Neuronal stem cell (in vitro differentiated cells): ENCODE measurements at regions not wholly inside any gene's neighbourhood (a gene's known extent, or its start where the extent isn't known, plus 50 kb on each side); places are given as distances from the start of the nearest gene placed in this dataset.
A peak's percentile ranks its signal among the peaks of the same experiment; 100 is the strongest.
"Not testable (repeated sequence)": the region's sequence is repeated elsewhere in the genome, so short reads cannot be mapped to it uniquely, and the experiment has no call there.

Experiments used
- DNase-seq: peaks from one replicate; pipeline ENCODE4 v3.0.0-alpha.2; 2013; ENCODE audit warnings: low spot score
- H2AFZ ChIP-seq: one replicate; pipeline ENCODE4 v1.6.1; 2013; ENCODE audit warnings: mild to moderate bottlenecking, low read length, inconsistent platforms
- H2AK5ac ChIP-seq: 2 replicates; pipeline ENCODE4 v1.6.1; 2013; ENCODE audit warnings: low read depth, mild to moderate bottlenecking, inconsistent platforms, low read length, moderate library complexity, mixed read lengths
- H2BK120ac ChIP-seq: 2 replicates; pipeline ENCODE4 v1.6.1; 2013; ENCODE audit warnings: low read depth, mild to moderate bottlenecking, inconsistent platforms, low read length, moderate library complexity, mixed read lengths
- H2BK12ac ChIP-seq: one replicate; pipeline ENCODE4 v1.6.1; 2013; ENCODE audit warnings: low read length, inconsistent platforms
- H2BK15ac ChIP-seq: 2 replicates; pipeline ENCODE4 v1.6.1; 2013; ENCODE audit warnings: mild to moderate bottlenecking, low read length, inconsistent platforms, mixed read lengths
- H2BK5ac ChIP-seq: one replicate; pipeline ENCODE4 v1.6.1; 2013; ENCODE audit warnings: inconsistent platforms, mild to moderate bottlenecking, low read length, moderate library complexity
- H3K14ac ChIP-seq: one replicate; pipeline ENCODE4 v1.6.1; 2013; ENCODE audit warnings: low read length, inconsistent platforms
- H3K18ac ChIP-seq: 2 replicates; pipeline ENCODE4 v1.6.1; 2013; ENCODE audit warnings: low read length, inconsistent platforms
- H3K23ac ChIP-seq: 2 replicates; pipeline ENCODE4 v1.6.1; 2013; ENCODE audit warnings: low read depth, mild to moderate bottlenecking, mixed read lengths, low read length, inconsistent platforms; ENCODE audit not compliant: poor library complexity
- H3K27ac ChIP-seq: replicated peaks from 3 replicates; pipeline ENCODE4 v1.5.1; 2013; ENCODE audit warnings: low read length, inconsistent platforms
- H3K27me3 ChIP-seq, 3 experiments: 2 replicates each; pipeline ENCODE4 v1.6.1; 2013; ENCODE audit warnings: low read length in 3 of 3, mild to moderate bottlenecking in 2 of 3, inconsistent platforms in 1 of 3, low read depth in 1 of 3, mixed read lengths in 1 of 3, moderate library complexity in 1 of 3; ENCODE audit not compliant: control insufficient read depth in 3 of 3, insufficient read depth in 3 of 3
- H3K36me3 ChIP-seq, 2 donors: replicated peaks in 1 of 2; 2 replicates each; pipeline ENCODE4 v1.6.1; 2013; ENCODE audit warnings: low read length in 2 of 2; ENCODE audit not compliant: control insufficient read depth in 2 of 2, insufficient read depth in 2 of 2
- H3K4ac ChIP-seq: 2 replicates; pipeline ENCODE4 v1.6.1; 2013; ENCODE audit warnings: inconsistent platforms, mild to moderate bottlenecking, low read length, moderate library complexity
- H3K4me1 ChIP-seq, 2 donors: 1 replicate in 1 of 2; 2 replicates in 1 of 2; pipeline ENCODE4 v1.6.1; 2013; ENCODE audit warnings: low read length in 2 of 2, low read depth in 1 of 2; ENCODE audit not compliant: control insufficient read depth in 2 of 2, insufficient read depth in 1 of 2
- H3K4me2 ChIP-seq: one replicate; pipeline ENCODE4 v1.6.1; 2013; ENCODE audit warnings: mild to moderate bottlenecking, low read length, inconsistent platforms; ENCODE audit not compliant: insufficient read depth, poor library complexity, severe bottlenecking
- H3K4me3 ChIP-seq, 2 donors: 2 replicates each; pipeline ENCODE4 v1.5.1; 2013; ENCODE audit warnings: low read length in 2 of 2, mild to moderate bottlenecking in 2 of 2, inconsistent platforms in 1 of 2, moderate library complexity in 1 of 2
- H3K79me1 ChIP-seq: one replicate; pipeline ENCODE4 v1.6.1; 2013; ENCODE audit warnings: low read depth, mild to moderate bottlenecking, inconsistent platforms, low read length, moderate library complexity
- H3K9ac ChIP-seq: one replicate; pipeline ENCODE4 v1.6.1; 2013; ENCODE audit warnings: mild to moderate bottlenecking, low read depth, low read length, inconsistent platforms; ENCODE audit not compliant: poor library complexity
- H3K9me3 ChIP-seq, 2 donors: replicated peaks in 1 of 2; 2 replicates each; pipeline versions ENCODE3 to v1.6.1; 2013; ENCODE audit warnings: low read length in 2 of 2, mild to moderate bottlenecking in 2 of 2, inconsistent platforms in 1 of 2, low read depth in 1 of 2, mixed read lengths in 1 of 2, moderate library complexity in 1 of 2; ENCODE audit not compliant: control insufficient read depth in 2 of 2, insufficient read depth in 1 of 2
- H4K8ac ChIP-seq: one replicate; pipeline ENCODE4 v1.6.1; 2013; ENCODE audit warnings: low read depth, mild to moderate bottlenecking, inconsistent platforms, low read length, moderate library complexity
- H4K91ac ChIP-seq: one replicate; pipeline ENCODE4 v1.6.1; 2013; ENCODE audit warnings: low read length, low read depth, mild to moderate bottlenecking, inconsistent platforms; ENCODE audit not compliant: poor library complexity
- WGBS, 2 donors: extraction: QIAGEN DNeasy Blood & Tissue Kit; methylation state at CpG; one replicate each; pipeline ENCODE4 v1.1.7; 2013; ENCODE audit warnings: missing lambda C conversion rate in 2 of 2, mixed read lengths in 1 of 2; ENCODE audit not compliant: insufficient read length in 2 of 2, insufficient replicate concordance in 1 of 2; ENCODE audit errors: extremely low coverage in 2 of 2; 5-methylcytosine and 5-hydroxymethylcytosine counted together

DNA sequence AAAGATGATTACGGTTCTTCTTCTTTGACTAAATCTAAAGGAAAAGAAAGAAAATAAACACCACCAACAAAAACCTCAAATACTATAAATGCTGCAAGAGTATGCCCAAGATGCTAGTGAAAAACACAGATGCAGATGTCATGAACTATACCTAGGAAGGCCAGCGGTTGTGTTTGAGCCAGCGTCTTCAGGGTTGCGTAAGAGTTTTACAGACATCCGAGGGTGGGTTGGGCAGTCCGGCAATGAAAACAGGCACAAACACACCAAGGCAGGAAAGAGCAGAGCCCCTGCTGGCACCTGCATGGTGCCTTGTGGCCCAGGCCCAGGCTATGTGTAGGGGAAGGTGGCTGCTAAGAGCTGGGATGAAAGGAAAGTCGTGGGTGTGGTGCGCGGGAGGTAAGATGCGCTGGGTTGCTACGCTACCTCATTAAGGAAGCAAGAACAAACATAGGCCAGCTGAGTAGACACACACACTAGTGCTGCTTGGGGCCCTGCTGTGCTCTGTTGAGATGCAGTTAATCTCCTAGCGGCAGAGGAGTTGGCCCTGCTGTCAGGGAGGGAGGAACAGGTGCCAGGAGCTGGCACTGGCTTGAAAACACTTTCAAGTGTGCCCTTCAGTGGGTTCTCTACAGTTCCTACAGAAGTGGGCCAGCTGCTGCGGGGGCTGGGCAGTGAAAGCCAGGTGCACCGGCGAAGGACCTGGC lies 170.2 kb upstream of the PLN start:
- WGBS, 2 donors, result no CpG with 5 or more reads among the region's 15 CpGs
- Histone ChIP-seq H3K9me3 (peaks cover 0 to 4% of the 10 kb centered on the region in 2 donors), H2AK5ac (no peak overlapping the region), H2BK12ac (no peak overlapping the region), H3K14ac (no peak overlapping the region), H3K27me3 (no peaks in the 10 kb centered on the region), H3K4me2 (no peak overlapping the region), H4K91ac (no peak overlapping the region), H3K23ac (no peak overlapping the region), H3K36me3 (no peaks in the 10 kb centered on the region), H3K79me1 (no peaks in the 10 kb centered on the region), H2AFZ (no peak overlapping the region), H3K9ac (no peak overlapping the region), H2BK15ac (no peak overlapping the region), H4K8ac (no peak overlapping the region), H2BK120ac (no peak overlapping the region), H3K27ac (no peak overlapping the region), H3K4me3 (no peak overlapping the region), H2BK5ac (no peak overlapping the region), H3K4me1 (peaks cover 0 to 6% of the 10 kb centered on the region in 2 donors), H3K4ac (no peak overlapping the region), H3K18ac (peak overlapping the region; percentile 62)
- peak; percentile 45 for DNase-seq

DNA sequence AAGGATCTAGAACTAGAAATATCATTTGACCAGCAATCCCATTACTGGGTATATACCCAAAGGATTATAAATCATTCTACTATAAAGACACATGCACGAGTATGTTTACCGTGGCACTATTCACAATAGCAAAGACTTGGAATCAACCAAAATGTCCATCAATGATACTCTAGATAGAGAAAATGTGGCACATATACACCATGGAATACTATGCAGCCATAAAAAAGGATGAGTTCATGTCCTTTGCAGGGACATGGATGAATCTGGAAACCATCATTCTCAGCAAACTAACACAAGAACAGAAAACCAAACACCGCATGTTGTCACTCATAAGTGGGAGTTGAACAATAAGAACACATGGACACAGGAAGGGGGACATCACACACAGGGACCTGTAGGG lies 167.5 kb upstream of the PLN start:
- H3K9ac ChIP-seq, H3K23ac ChIP-seq, H3K36me3 ChIP-seq, H2BK5ac ChIP-seq, H3K4me2 ChIP-seq, H3K4me3 ChIP-seq, H2BK15ac ChIP-seq, H2AFZ ChIP-seq, H3K4ac ChIP-seq, H3K27me3 ChIP-seq, H3K27ac ChIP-seq, H2BK12ac ChIP-seq, H2AK5ac ChIP-seq, H4K8ac ChIP-seq, H3K4me1 ChIP-seq, H2BK120ac ChIP-seq, DNase-seq, H3K18ac ChIP-seq, H3K9me3 ChIP-seq, H3K14ac ChIP-seq, H3K79me1 ChIP-seq, H4K91ac ChIP-seq: not testable (repeated sequence)
- no CpG with 5 or more reads among the region's 3 CpGs for WGBS, 2 donors

DNA sequence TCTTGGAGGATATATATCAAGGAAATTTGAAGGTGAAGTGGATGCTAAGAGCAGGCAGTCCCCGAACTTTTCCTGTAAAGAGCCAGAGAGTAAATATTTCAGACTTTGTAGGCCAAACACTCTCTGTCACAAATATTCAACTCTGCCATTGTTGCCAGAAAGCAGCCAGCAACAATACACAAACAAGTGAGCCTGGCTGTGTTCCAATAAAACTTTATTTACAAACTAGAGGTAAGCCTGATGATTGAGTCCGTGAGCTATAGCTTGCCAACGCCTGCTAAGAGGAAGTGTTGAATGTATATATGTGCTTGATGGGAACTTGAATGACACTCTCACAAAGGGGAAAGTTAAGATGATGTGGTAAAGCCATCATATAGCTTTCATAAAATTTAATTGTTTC lies 166.0 kb upstream of the PLN start:
- no peak overlapping the region for H4K8ac ChIP-seq

DNA sequence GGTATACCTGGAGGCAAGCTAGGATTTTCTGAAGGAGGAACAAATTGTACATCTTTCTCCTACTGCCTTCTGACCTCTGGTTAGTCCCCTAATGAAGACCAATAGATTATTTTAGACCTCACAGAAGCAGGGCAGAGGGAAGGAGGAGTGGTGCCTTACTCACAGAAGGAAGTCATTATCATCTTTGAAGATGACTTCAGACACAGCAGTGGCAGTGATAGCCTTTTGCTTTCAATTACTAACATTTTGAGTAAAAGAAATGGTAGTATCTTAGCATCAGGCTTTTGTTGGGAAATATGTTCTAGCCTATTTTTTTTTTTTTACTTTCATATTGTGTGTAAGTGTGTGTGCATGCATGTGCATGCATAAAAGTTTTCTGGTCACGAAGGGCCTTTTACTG lies 164.2 kb upstream of the PLN start:
- no peak for DNase-seq
- H4K8ac ChIP-seq, result no peak overlapping the region

More for the DNA sequence above, 166.0 kb upstream of the PLN start:
- Histone ChIP-seq H2AK5ac (no peak overlapping the region), H3K4me2 (no peak overlapping the region), H2BK15ac (no peak overlapping the region), H2AFZ (no peak overlapping the region), H3K27ac (no peak overlapping the region), H2BK120ac (no peak overlapping the region), H3K79me1 (no peaks in the 10 kb centered on the region), H3K4ac (no peak overlapping the region), H3K36me3 (no peaks in the 10 kb centered on the region), H4K91ac (no peak overlapping the region), H3K4me3 (no peak overlapping the region), H3K9ac (no peak overlapping the region), H3K23ac (no peak overlapping the region), H3K18ac (no peak overlapping the region), H3K4me1 (peaks cover 0 to 6% of the 10 kb centered on the region in 2 donors), H3K27me3 (no peaks in the 10 kb centered on the region), H3K9me3 (peaks cover 0 to 4% of the 10 kb centered on the region in 2 donors), H3K14ac (no peak overlapping the region), H2BK12ac (no peak overlapping the region), H2BK5ac (no peak overlapping the region)
- no CpG with 5 or more reads among the region's 3 CpGs for WGBS, 2 donors
- DNase-seq, result no peak

More for the DNA sequence above, 164.2 kb upstream of the PLN start:
- H3K4ac ChIP-seq, result no peak overlapping the region
- H3K4me3 ChIP-seq, result no peak overlapping the region
- no peak overlapping the region for H3K14ac ChIP-seq
- no peak overlapping the region for H2BK15ac ChIP-seq
- H3K27ac ChIP-seq, result no peak overlapping the region
- H3K27me3 ChIP-seq, result no peaks in the 10 kb centered on the region
- no peak overlapping the region for H3K4me2 ChIP-seq
- H3K23ac ChIP-seq, result no peak overlapping the region
- no peak overlapping the region for H2BK12ac ChIP-seq
- no peak overlapping the region for H2AFZ ChIP-seq
- peaks cover 0 to 4% of the 10 kb centered on the region in 2 donors for H3K9me3 ChIP-seq
- H2BK120ac ChIP-seq, result no peak overlapping the region
- no peaks in the 10 kb centered on the region for H3K79me1 ChIP-seq
- no peaks in the 10 kb centered on the region for H3K4me1 ChIP-seq
- H3K36me3 ChIP-seq, result no peaks in the 10 kb centered on the region
- H2AK5ac ChIP-seq, result no peak overlapping the region
- H4K91ac ChIP-seq, result no peak overlapping the region
- H2BK5ac ChIP-seq, result no peak overlapping the region
- WGBS, 2 donors, result no CpG with 5 or more reads among the region's 1 CpG
- no peak overlapping the region for H3K9ac ChIP-seq
- H3K18ac ChIP-seq, result no peak overlapping the region
